HepG2 (cell line): ENCODE measurements at regions not wholly inside any gene's neighbourhood (a gene's known extent, or its start where the extent isn't known, plus 50 kb on each side); places are given as distances from the start of the nearest gene placed in this dataset.

ENCODE experiments used
- ATAC-seq: fragments of 200-7000 bp; cut with Tn5 transposase; 3 replicates; pipeline ENCODE4 v1.9.1; 2020; ENCODE audit warnings: mild to moderate bottlenecking, moderate library complexity
- BruUV-seq: library from RNA; stranded (reverse); fragments of 400-500 nt; replicated peaks from 2 replicates; lab custom pipeline; 2021; lab: Mats Ljungman, UMichigan
- CTCF ChIA-PET: fragments of 300-600 bp; formaldehyde crosslinking; extraction: SDS; loops from one replicate; lab custom pipeline; 2021; ENCODE audit warnings: low total read pairs, inconsistent platforms, low intra/inter-chr PET ratio; lab: Yijun Ruan, JAX
- POLR2A ChIA-PET: fragments of 350-600 bp; sonication (Branson Sonifier 250); formaldehyde crosslinking; loops from one replicate; lab custom pipeline; 2020; ENCODE audit warnings: antibody characterized with exemption, inconsistent platforms; lab: Yijun Ruan, JAX
- DNase-seq: peaks from one replicate; pipeline ENCODE4 v3.0.0-alpha.2; 2015; ENCODE audit warnings: low spot score
- FAIRE-seq: peaks from 3 replicates; lab custom pipeline; 2011; peaks lifted over from hg19 to GRCh38; lab: Jason Lieb, UNC
- H2AFZ ChIP-seq: one replicate; pipeline ENCODE4 v1.6.1; 2011; ENCODE audit warnings: low read length, inconsistent platforms
- H3K27ac ChIP-seq: fragments of 300-600 bp; 3 replicates; pipeline ENCODE4 v1.8.0; 2011; ENCODE audit warnings: mixed run types, mild to moderate bottlenecking, mixed read lengths, low read length, inconsistent platforms; ENCODE audit not compliant: insufficient read depth; ENCODE audit errors: extremely low read length
- H3K27me3 ChIP-seq, 2 experiments: fragments of 200-600 bp in 1 of 2; 2 replicates in 1 of 2; 3 replicates in 1 of 2; pipeline versions ENCODE4 v1.6.0 to v1.8.0; 2011; ENCODE audit warnings: low read length in 2 of 2, mild to moderate bottlenecking in 2 of 2, moderate library complexity in 2 of 2, inconsistent platforms in 1 of 2; ENCODE audit not compliant: insufficient read depth in 2 of 2, control insufficient read depth in 1 of 2
- H3K36me3 ChIP-seq, 2 experiments: fragments of 200-600 bp in 1 of 2; replicated peaks in 1 of 2; 2 replicates in 1 of 2; 3 replicates in 1 of 2; pipeline versions ENCODE4 v1.5.1 to v1.8.0; 2011; ENCODE audit warnings: low read length in 2 of 2, inconsistent platforms in 1 of 2; ENCODE audit not compliant: insufficient read depth in 2 of 2, control insufficient read depth in 1 of 2
- H3K4me1 ChIP-seq: 2 replicates; pipeline ENCODE4 v1.5.1; 2012; ENCODE audit warnings: low read length, inconsistent platforms; ENCODE audit not compliant: insufficient read depth
- H3K4me2 ChIP-seq: 2 replicates; pipeline ENCODE4 v1.6.0; 2011; ENCODE audit warnings: low read depth, low read length, inconsistent platforms
- H3K4me3 ChIP-seq, 3 experiments: fragments of 200-600 bp in 1 of 3; sonication (generic), shearing (Covaris generic) in 1 of 3; replicated peaks in 1 of 3; 2 replicates each; pipeline ENCODE4 v1.5.1; 2011 to 2016; ENCODE audit warnings: low read length in 3 of 3, inconsistent platforms in 2 of 3, low read depth in 2 of 3, mild to moderate bottlenecking in 2 of 3, control low read depth in 1 of 3, mixed read lengths in 1 of 3; ENCODE audit not compliant: insufficient read depth in 1 of 3
- H3K79me2 ChIP-seq: one replicate; pipeline ENCODE4 v1.6.1; 2011; ENCODE audit warnings: low read length, inconsistent platforms; ENCODE audit not compliant: insufficient read depth
- H3K9ac ChIP-seq: 2 replicates; pipeline ENCODE4 v1.6.0; 2011; ENCODE audit warnings: mild to moderate bottlenecking, low read depth, low read length, inconsistent platforms; ENCODE audit not compliant: insufficient read depth
- H3K9me3 ChIP-seq: 2 replicates; pipeline ENCODE4 v1.5.1; 2012; ENCODE audit warnings: mild to moderate bottlenecking, low read length
- H4K20me1 ChIP-seq: 2 replicates; pipeline ENCODE4 v1.6.0; 2011; ENCODE audit warnings: inconsistent platforms, mild to moderate bottlenecking, low read length, moderate library complexity; ENCODE audit not compliant: insufficient read depth
- BORCS8-MEF2B ChIP-seq: sonication (generic); formaldehyde crosslinking; IDR thresholded peaks from 2 replicates; pipeline ENCODE4 v1.8.0; 2022; ENCODE audit warnings: mild to moderate bottlenecking, missing genetic modification reagents
- CCDC6 ChIP-seq: sonication (generic); formaldehyde crosslinking; IDR thresholded peaks from 2 replicates; pipeline ENCODE4 v1.8.1; 2022; ENCODE audit warnings: mild to moderate bottlenecking, missing genetic modification reagents, moderate library complexity
- ELF1 ChIP-seq: sonication (generic); formaldehyde crosslinking; IDR thresholded peaks from 2 replicates; pipeline ENCODE4 v1.4.0; 2020; ENCODE audit warnings: missing genetic modification reagents
- RAD51 ChIP-seq: fragments of 450-650 bp; IDR thresholded peaks from 2 replicates; pipeline ENCODE4 v1.6.1; 2016; ENCODE audit warnings: borderline replicate concordance
- TCF12 ChIP-seq, 2 experiments: fragments of 450-650 bp in 1 of 2; sonication (generic) in 1 of 2; formaldehyde crosslinking in 1 of 2; IDR thresholded peaks; 2 replicates each; pipeline versions ENCODE4 v1.6.1 to v1.8.0; 2017 to 2022; ENCODE audit warnings: antibody characterized with exemption in 1 of 2, mild to moderate bottlenecking in 1 of 2, missing genetic modification reagents in 1 of 2, moderate library complexity in 1 of 2
- ZNF33B ChIP-seq: sonication (generic); formaldehyde crosslinking; IDR thresholded peaks from 2 replicates; pipeline ENCODE4 v1.5.1; 2020; ENCODE audit warnings: mild to moderate bottlenecking, missing genetic modification reagents
- ZNF382 ChIP-seq: sonication (generic); formaldehyde crosslinking; IDR thresholded peaks from 2 replicates; pipeline ENCODE4 v1.5.0; 2020; ENCODE audit warnings: missing genetic modification reagents, mild to moderate bottlenecking, borderline replicate concordance
- ZNF569 ChIP-seq: sonication (generic); formaldehyde crosslinking; IDR thresholded peaks from 2 replicates; pipeline ENCODE4 v1.5.0; 2020; ENCODE audit warnings: mild to moderate bottlenecking, missing genetic modification reagents, moderate library complexity, borderline replicate concordance
- WGBS: methylation state at CpG from one replicate; pipeline ENCODE4 v1.1.6; 2017; ENCODE audit warnings: low lambda C conversion rate; 5-methylcytosine and 5-hydroxymethylcytosine counted together
- in situ Hi-C: cut with HindIII; loops from 2 replicates; pipeline ENCODE4 v1.10.0; 2017; ENCODE audit warnings: low pct_unique_long_range_greater_than_20kb; ENCODE audit not compliant: extremely low pct_ligation_motif_present
- intact Hi-C: fragments of 100-400 bp; cut with micrococcal nuclease; formaldehyde crosslinking; loops from one replicate; pipeline ENCODE4 v1.10.0; 2022; ENCODE audit not compliant: unreplicated experiment
- TF ChIP-seq, protein P1 (sequence below): sonication (generic); formaldehyde crosslinking; IDR thresholded peaks from 2 replicates; pipeline ENCODE4 v1.5.0; 2020; ENCODE audit warnings: mild to moderate bottlenecking, missing genetic modification reagents, borderline replicate concordance
- TF ChIP-seq, protein P2 (sequence below): sonication (generic); formaldehyde crosslinking; IDR thresholded peaks from 2 replicates; pipeline ENCODE4 v1.9.0; 2022; ENCODE audit warnings: missing genetic modification reagents, mild to moderate bottlenecking, borderline replicate concordance
- TF ChIP-seq, protein P3 (sequence below): sonication (generic); formaldehyde crosslinking; IDR thresholded peaks from 2 replicates; pipeline ENCODE4 v1.4.0; 2020; ENCODE audit warnings: missing genetic modification reagents, borderline replicate concordance

DNA sequence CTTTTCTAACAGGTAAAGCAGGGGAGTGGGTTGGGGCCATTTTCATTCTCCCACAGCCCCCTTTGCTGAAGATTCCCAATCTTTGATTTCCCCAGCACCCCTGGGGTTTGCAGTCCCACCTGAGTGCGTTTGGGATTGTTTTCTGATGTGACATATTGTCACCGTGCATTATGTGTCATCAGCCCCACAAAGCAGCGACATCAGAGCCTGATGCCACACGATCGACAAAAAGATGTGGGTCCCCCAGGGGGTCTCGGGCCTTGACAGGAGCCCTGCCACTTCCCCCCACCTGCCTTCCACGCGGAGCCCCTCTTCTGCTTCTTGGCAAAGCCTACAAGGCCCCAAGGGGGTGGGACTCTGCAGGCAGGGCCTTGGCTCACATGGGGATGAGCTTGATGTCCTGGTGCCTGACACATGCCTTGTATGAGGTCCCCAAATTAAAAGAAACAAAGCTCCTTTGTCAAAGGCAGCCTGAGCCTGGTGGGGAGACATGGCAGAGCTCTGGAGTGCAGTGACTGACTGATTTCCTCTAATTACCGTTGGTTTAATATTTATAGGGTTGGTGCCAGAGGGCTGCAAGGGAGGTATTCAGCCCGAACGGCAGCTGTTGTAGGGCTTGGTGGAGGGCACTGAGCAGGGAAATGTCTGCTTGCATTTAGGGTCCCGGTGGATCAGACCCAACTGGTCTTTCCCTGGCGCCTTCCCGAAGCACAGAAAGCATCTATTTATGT lies 149.2 kb downstream of the MIAT start:
- H2AFZ ChIP-seq = no peak overlapping the region
- 2% methylated on average over 11 of the region's 14 CpGs for WGBS
- no peak overlapping the region for H3K27ac ChIP-seq
- H3K36me3 ChIP-seq = no peaks in the 10 kb centered on the region
- intact Hi-C loops = no loop called here
- no TSS peak for BruUV-seq
- H3K4me1 ChIP-seq = no peaks in the 10 kb centered on the region
- in situ Hi-C loops = no loop called here
- DNase-seq (no peak), FAIRE-seq (no peak), ATAC-seq (no peak)
- H3K9me3 ChIP-seq = no peaks in the 10 kb centered on the region
- no peak overlapping the region for H3K9ac ChIP-seq
- H4K20me1 ChIP-seq = no peaks in the 10 kb centered on the region
- peaks cover 1 to 11% of the 10 kb centered on the region in 2 experiments; a peak in 3 of 5 replicates for H3K27me3 ChIP-seq
- H3K4me3 ChIP-seq = no peak overlapping the region
- no peak overlapping the region for H3K4me2 ChIP-seq
- CTCF ChIA-PET = no interaction called here
- H3K79me2 ChIP-seq = no peaks in the 10 kb centered on the region
- POLR2A ChIA-PET = no interaction called here
- TF ChIP-seq ELF1 (no peak), TCF12 (IDR thresholded peaks at IDR 0.05) (no peak), TCF12 (CRISPR knock-in tag; IDR thresholded peaks at IDR 0.05) (no peak), ZNF569 (CRISPR knock-in tag) (no peak), ZNF382 (CRISPR knock-in tag) (no peak), RAD51 (no peak), ZNF33B (CRISPR knock-in tag) (no peak), CCDC6 (CRISPR knock-in tag) (no peak), BORCS8-MEF2B (CRISPR knock-in tag) (no peak)
- TF ChIP-seq, protein P1, sequence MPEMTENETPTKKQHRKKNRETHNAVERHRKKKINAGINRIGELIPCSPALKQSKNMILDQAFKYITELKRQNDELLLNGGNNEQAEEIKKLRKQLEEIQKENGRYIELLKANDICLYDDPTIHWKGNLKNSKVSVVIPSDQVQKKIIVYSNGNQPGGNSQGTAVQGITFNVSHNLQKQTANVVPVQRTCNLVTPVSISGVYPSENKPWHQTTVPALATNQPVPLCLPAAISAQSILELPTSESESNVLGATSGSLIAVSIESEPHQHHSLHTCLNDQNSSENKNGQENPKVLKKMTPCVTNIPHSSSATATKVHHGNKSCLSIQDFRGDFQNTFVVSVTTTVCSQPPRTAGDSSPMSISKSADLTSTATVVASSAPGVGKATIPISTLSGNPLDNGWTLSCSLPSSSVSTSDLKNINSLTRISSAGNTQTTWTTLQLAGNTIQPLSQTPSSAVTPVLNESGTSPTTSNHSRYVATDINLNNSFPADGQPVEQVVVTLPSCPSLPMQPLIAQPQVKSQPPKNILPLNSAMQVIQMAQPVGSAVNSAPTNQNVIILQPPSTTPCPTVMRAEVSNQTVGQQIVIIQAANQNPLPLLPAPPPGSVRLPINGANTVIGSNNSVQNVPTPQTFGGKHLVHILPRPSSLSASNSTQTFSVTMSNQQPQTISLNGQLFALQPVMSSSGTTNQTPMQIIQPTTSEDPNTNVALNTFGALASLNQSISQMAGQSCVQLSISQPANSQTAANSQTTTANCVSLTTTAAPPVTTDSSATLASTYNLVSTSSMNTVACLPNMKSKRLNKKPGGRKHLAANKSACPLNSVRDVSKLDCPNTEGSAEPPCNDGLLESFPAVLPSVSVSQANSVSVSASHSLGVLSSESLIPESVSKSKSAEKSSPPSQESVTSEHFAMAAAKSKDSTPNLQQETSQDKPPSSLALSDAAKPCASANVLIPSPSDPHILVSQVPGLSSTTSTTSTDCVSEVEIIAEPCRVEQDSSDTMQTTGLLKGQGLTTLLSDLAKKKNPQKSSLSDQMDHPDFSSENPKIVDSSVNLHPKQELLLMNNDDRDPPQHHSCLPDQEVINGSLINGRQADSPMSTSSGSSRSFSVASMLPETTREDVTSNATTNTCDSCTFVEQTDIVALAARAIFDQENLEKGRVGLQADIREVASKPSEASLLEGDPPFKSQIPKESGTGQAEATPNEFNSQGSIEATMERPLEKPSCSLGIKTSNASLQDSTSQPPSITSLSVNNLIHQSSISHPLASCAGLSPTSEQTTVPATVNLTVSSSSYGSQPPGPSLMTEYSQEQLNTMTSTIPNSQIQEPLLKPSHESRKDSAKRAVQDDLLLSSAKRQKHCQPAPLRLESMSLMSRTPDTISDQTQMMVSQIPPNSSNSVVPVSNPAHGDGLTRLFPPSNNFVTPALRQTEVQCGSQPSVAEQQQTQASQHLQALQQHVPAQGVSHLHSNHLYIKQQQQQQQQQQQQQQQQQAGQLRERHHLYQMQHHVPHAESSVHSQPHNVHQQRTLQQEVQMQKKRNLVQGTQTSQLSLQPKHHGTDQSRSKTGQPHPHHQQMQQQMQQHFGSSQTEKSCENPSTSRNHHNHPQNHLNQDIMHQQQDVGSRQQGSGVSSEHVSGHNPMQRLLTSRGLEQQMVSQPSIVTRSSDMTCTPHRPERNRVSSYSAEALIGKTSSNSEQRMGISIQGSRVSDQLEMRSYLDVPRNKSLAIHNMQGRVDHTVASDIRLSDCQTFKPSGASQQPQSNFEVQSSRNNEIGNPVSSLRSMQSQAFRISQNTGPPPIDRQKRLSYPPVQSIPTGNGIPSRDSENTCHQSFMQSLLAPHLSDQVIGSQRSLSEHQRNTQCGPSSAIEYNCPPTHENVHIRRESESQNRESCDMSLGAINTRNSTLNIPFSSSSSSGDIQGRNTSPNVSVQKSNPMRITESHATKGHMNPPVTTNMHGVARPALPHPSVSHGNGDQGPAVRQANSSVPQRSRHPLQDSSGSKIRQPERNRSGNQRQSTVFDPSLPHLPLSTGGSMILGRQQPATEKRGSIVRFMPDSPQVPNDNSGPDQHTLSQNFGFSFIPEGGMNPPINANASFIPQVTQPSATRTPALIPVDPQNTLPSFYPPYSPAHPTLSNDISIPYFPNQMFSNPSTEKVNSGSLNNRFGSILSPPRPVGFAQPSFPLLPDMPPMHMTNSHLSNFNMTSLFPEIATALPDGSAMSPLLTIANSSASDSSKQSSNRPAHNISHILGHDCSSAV = no peak
- TF ChIP-seq, protein P2, sequence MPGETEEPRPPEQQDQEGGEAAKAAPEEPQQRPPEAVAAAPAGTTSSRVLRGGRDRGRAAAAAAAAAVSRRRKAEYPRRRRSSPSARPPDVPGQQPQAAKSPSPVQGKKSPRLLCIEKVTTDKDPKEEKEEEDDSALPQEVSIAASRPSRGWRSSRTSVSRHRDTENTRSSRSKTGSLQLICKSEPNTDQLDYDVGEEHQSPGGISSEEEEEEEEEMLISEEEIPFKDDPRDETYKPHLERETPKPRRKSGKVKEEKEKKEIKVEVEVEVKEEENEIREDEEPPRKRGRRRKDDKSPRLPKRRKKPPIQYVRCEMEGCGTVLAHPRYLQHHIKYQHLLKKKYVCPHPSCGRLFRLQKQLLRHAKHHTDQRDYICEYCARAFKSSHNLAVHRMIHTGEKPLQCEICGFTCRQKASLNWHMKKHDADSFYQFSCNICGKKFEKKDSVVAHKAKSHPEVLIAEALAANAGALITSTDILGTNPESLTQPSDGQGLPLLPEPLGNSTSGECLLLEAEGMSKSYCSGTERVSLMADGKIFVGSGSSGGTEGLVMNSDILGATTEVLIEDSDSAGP (CRISPR knock-in tag) = no peak
- TF ChIP-seq, protein P3, sequence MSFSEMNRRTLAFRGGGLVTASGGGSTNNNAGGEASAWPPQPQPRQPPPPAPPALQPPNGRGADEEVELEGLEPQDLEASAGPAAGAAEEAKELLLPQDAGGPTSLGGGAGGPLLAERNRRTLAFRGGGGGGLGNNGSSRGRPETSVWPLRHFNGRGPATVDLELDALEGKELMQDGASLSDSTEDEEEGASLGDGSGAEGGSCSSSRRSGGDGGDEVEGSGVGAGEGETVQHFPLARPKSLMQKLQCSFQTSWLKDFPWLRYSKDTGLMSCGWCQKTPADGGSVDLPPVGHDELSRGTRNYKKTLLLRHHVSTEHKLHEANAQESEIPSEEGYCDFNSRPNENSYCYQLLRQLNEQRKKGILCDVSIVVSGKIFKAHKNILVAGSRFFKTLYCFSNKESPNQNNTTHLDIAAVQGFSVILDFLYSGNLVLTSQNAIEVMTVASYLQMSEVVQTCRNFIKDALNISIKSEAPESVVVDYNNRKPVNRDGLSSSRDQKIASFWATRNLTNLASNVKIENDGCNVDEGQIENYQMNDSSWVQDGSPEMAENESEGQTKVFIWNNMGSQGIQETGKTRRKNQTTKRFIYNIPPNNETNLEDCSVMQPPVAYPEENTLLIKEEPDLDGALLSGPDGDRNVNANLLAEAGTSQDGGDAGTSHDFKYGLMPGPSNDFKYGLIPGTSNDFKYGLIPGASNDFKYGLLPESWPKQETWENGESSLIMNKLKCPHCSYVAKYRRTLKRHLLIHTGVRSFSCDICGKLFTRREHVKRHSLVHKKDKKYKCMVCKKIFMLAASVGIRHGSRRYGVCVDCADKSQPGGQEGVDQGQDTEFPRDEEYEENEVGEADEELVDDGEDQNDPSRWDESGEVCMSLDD (CRISPR knock-in tag) = no peak
